ENCODE measurements at regions not wholly inside any gene's neighbourhood (a gene's known extent, or its start where the extent isn't known, plus 50 kb on each side); places are given as distances from the start of the nearest gene placed in this dataset.

DNA sequence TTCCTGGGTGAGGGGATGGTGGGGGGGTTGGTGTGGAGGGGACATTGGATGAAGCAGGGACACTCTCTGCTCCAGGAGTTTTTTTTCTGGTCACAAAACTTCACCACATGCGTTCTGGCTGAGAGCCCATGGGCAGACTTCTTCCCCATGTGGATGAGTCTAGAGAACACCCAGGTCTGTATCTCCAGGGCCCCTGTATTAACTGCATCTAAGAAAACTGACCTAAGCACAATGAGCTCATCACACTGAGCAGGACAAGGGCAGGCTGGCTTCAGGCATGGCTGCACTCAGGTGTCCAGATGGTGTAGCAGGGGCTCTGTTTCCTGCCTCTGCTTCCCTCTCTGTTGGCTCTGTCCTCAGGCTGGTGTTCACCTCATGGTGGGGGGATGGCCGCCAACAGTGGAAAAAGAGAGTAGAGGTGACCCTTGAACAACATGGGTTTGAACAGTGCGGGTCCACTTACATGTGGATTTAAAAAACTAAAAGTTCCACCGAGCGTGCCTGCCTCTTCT lies 85.3 kb upstream of the STC2 start:
- TF ChIP-seq, protein P1, sequence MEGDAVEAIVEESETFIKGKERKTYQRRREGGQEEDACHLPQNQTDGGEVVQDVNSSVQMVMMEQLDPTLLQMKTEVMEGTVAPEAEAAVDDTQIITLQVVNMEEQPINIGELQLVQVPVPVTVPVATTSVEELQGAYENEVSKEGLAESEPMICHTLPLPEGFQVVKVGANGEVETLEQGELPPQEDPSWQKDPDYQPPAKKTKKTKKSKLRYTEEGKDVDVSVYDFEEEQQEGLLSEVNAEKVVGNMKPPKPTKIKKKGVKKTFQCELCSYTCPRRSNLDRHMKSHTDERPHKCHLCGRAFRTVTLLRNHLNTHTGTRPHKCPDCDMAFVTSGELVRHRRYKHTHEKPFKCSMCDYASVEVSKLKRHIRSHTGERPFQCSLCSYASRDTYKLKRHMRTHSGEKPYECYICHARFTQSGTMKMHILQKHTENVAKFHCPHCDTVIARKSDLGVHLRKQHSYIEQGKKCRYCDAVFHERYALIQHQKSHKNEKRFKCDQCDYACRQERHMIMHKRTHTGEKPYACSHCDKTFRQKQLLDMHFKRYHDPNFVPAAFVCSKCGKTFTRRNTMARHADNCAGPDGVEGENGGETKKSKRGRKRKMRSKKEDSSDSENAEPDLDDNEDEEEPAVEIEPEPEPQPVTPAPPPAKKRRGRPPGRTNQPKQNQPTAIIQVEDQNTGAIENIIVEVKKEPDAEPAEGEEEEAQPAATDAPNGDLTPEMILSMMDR (IDR thresholded peaks at IDR 0.05), result no peak
- H3K9me3 ChIP-seq (ENCODE audit: control insufficient read depth, low read length), result no peaks in the 10 kb centered on the region
- no peaks in the 10 kb centered on the region for H3K36me3 ChIP-seq (ENCODE audit: control insufficient read depth, insufficient read depth, low read length)
- no peak overlapping the region for H2AFZ ChIP-seq
- H3K4me2 ChIP-seq (ENCODE audit: low read length), result no peak overlapping the region
- no peak overlapping the region for H3K4me3 ChIP-seq (ENCODE audit: low read depth, low read length)
- no peak overlapping the region for H3K27ac ChIP-seq
- H3K27me3 ChIP-seq (ENCODE audit: control insufficient read depth, insufficient read depth, low read length), result no peaks in the 10 kb centered on the region
- peaks cover 14% of the 10 kb centered on the region for H3K4me1 ChIP-seq
- H3K9ac ChIP-seq, result no peak overlapping the region
- H3K79me2 ChIP-seq, result no peaks in the 10 kb centered on the region

DNA sequence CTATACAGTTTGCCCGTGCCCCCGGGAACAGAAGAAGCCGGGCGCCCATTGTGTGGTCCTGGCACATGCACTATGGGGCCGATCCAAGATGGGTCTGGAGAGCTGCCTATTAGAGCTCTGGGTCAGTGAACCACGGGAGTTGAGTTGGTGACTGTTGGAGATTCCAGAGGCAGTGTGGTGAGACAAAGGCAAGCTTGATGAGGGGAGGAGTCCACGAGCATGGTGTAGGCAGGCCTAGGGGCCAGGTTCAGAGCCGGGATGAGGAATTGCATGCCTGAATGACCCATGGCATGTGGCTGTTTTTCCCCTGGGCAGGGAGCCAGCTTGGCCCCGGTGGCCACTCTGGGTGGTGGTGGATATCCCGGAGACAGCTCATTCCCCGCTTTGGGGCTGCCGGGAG lies 84.4 kb upstream of the STC2 start:
- H3K36me3 ChIP-seq (ENCODE audit: control insufficient read depth, insufficient read depth, low read length), result no peaks in the 10 kb centered on the region
- H3K27ac ChIP-seq, result no peak overlapping the region
- no peaks in the 10 kb centered on the region for H3K79me2 ChIP-seq
- no peaks in the 10 kb centered on the region for H3K27me3 ChIP-seq (ENCODE audit: control insufficient read depth, insufficient read depth, low read length)
- H3K4me3 ChIP-seq (ENCODE audit: low read depth, low read length), result no peak overlapping the region
- H3K9me3 ChIP-seq (ENCODE audit: control insufficient read depth, low read length), result no peaks in the 10 kb centered on the region
- H3K4me1 ChIP-seq, result peaks cover 14% of the 10 kb centered on the region
- H3K9ac ChIP-seq, result no peak overlapping the region
- H2AFZ ChIP-seq, result no peak overlapping the region
- TF ChIP-seq, protein P1 (IDR thresholded peaks at IDR 0.05), result no peak
- H3K4me2 ChIP-seq (ENCODE audit: low read length), result no peak overlapping the region

DNA sequence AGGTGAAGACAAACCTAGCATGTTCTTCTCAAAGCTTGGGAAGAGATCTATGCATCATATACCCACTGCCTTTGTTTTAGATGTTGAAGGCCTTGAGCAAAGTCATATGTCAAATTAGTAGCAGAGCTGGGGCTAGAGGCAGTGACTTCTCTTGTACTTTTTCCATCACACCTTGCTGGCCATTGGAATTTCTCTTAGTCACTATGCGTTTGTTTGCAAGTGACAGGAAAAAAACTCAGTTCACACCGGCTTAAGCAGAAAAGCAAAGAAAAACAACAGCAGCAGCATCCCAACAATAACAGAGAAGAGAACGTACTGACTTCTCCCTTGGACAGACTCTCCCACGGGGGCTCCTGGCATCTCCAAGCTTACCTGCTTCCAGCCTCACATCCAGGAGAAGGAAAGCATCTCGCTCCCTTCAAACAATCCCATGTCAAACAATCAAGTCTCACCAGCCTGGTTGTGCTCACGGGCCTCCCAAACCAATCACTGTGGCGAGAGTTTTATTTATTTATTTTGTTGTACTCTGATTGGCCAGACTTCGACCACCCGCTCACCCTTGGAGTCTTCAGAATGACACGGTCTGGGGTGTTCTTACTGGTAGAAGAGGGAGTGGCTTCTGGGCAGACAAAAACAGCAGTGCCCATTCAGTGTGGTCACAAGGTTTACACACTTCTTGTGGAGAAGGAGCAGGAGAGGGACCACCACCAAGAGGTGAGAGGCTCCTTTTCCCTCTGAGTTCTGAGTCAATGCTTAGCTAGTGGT lies 83.8 kb upstream of the STC2 start:
- TF ChIP-seq, protein P1 (IDR thresholded peaks at IDR 0.05), result no peak
- H3K9me3 ChIP-seq (ENCODE audit: control insufficient read depth, low read length), result no peaks in the 10 kb centered on the region
- H3K79me2 ChIP-seq, result no peaks in the 10 kb centered on the region
- H3K4me2 ChIP-seq (ENCODE audit: low read length), result no peak overlapping the region
- peaks cover 14% of the 10 kb centered on the region for H3K4me1 ChIP-seq
- no peak overlapping the region for H3K9ac ChIP-seq
- H3K27me3 ChIP-seq (ENCODE audit: control insufficient read depth, insufficient read depth, low read length), result no peaks in the 10 kb centered on the region
- H3K36me3 ChIP-seq (ENCODE audit: control insufficient read depth, insufficient read depth, low read length), result no peaks in the 10 kb centered on the region
- H2AFZ ChIP-seq, result no peak overlapping the region
- H3K4me3 ChIP-seq (ENCODE audit: low read depth, low read length), result no peak overlapping the region
- no peak overlapping the region for H3K27ac ChIP-seq

DNA sequence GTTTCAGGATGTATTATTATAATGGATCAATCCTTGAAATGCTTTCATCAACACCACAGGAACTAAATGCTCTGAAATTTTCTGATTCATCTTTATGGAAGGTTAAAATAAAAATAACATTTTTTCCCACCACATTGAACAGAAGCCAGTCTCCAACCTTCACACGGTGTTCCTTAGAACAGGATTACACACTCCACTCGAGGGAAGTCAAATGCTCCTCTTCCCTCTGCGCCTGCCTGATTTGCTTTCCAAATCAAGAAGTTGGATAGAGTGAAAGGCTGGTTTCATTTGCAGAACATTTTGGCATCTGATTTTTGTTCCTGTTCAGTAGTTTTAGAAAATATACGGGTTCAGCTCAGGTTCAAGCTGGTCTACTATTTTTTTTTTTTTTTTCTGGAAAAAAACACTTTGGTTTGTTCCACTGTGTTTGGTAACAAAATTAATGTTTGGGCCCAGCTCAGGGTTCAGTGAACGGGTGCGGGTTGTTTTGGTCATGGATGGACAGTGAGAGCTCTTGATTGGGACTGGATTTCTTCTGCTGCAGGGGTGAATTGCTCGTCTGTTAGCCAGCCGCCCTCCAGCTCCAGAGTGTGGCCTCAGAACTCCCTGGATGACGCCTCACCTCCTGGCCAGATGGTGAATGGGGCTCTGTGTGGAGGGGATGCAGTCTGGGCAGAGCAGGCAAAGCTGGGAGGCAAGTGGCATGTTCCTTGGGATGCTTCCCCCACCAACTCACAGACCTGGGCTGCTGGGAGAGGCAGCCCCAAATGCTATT lies 82.4 kb upstream of the STC2 start:
- H3K27ac ChIP-seq, result peak overlapping the region; percentile 87
- no peaks in the 10 kb centered on the region for H3K36me3 ChIP-seq (ENCODE audit: control insufficient read depth, insufficient read depth, low read length)
- H3K9me3 ChIP-seq (ENCODE audit: control insufficient read depth, low read length), result no peaks in the 10 kb centered on the region
- H3K27me3 ChIP-seq (ENCODE audit: control insufficient read depth, insufficient read depth, low read length), result no peaks in the 10 kb centered on the region
- TF ChIP-seq, protein P1 (IDR thresholded peaks at IDR 0.05), result no peak
- H2AFZ ChIP-seq, result peak overlapping the region; percentile 28
- H3K4me1 ChIP-seq, result peaks cover 14% of the 10 kb centered on the region
- H3K79me2 ChIP-seq, result no peaks in the 10 kb centered on the region
- no peak overlapping the region for H3K4me3 ChIP-seq (ENCODE audit: low read depth, low read length)
- no peak overlapping the region for H3K9ac ChIP-seq
- H3K4me2 ChIP-seq (ENCODE audit: low read length), result no peak overlapping the region
